D341Med (cell line): ENCODE measurements at regions not wholly inside any gene's neighbourhood (a gene's known extent, or its start where the extent isn't known, plus 50 kb on each side); places are given as distances from the start of the nearest gene placed in this dataset.
"Not testable (repeated sequence)": the region's sequence is repeated elsewhere in the genome, so short reads cannot be mapped to it uniquely, and the experiment has no call there.

Experiments
- DNase-seq: peaks from one replicate; pipeline ENCODE4 v3.0.0; 2012; ENCODE audit warnings: low spot score

DNA sequence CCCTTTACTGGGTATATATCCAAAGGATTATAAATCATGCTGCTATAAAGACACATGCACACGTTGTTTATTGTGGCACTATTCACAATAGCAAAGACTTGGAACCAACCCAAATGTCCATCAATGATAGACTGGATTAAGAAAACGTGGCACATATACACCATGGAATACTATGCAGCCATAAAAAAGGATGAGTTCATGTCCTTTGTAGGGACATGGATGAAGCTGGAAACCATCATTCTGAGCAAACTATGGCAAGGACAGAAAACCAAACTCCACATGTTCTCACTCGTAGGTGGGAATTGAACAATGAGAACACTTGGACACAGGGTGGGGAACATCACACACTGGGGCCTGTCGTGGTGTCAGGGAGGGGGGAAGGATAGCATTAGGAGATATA, 59.2 kb downstream of the CXorf49B start:
- DNase-seq: not testable (repeated sequence)

- DNase-seq: no peak
Observed at GRCh38 chrX:71823391-71824057, 60.4 kb downstream of the CXorf49B start.

GRCh38 chrX:71828086-71828485, 64.9 kb downstream of the CXorf49B start:
- DNase-seq: no peak

DNA sequence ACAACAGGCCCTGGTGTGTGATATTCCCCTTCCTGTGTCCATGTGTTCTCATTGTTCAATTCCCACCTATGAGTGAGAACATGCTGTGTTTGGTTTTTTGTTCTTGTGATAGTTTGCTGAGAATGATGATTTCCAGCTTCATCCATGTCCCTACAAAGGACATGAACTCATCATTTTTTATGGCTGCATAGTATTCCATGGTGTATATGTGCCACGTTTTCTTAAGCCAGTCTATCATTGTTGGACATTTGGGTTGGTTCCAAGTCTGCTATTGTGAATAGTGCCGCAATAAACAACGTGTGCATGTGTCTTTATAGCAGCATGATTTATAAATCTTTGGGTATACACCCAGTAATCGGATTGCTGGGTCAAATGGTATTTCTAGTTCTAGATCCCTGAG, 72.6 kb upstream of the NHSL2 start:
- DNase-seq: not testable (repeated sequence)

- no peak for DNase-seq
Observed at GRCh38 chrX:71846429-71846828, 64.2 kb upstream of the NHSL2 start.

- no peak for DNase-seq
Observed at GRCh38 chrX:71852182-71852581, 58.5 kb upstream of the NHSL2 start.

DNA sequence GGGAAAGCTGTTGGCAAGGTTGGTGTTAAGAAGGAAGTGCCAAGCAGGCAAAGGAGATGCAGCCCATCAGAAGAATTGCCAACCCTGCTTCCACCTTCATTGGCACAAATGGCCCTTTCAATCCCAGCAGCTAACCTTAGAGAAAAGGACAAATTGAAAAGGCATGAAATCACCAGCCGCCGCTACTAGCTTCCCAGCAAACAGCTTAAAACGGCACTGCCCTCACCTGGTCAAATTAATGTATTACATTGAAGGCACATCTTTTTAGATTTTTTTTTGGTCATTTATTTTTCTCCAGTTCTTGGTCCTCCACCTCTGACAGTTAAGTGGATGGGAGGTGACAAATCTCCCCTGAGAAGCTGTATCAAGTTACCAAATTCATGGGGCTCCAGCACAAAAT, 51.0 kb upstream of the NHSL2 start:
- peak; percentile 47 for DNase-seq
